ENCODE measurements at regions not wholly inside any gene's neighbourhood (a gene's known extent, or its start where the extent isn't known, plus 50 kb on each side); places are given as distances from the start of the nearest gene placed in this dataset.

DNA sequence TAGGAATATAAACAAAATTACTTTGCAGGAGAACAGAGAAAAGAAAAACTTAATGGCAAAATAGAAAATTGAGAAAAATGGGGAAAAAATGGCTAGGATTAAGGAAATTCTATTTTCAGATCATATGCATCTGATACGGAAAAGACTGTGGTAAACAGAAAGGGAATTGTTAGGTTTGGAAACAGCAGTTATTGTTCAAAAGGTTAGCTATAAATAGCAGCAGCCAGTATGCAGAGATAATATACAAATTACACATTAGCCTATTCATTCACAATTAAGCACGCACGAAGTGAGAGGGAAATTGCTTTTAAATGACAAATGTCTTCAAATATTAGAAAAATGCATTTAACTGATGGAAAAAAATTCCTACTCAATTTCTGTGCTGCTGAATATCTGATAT lies 224.1 kb upstream of the FAM3C start:
- TF ChIP-seq, protein P1, sequence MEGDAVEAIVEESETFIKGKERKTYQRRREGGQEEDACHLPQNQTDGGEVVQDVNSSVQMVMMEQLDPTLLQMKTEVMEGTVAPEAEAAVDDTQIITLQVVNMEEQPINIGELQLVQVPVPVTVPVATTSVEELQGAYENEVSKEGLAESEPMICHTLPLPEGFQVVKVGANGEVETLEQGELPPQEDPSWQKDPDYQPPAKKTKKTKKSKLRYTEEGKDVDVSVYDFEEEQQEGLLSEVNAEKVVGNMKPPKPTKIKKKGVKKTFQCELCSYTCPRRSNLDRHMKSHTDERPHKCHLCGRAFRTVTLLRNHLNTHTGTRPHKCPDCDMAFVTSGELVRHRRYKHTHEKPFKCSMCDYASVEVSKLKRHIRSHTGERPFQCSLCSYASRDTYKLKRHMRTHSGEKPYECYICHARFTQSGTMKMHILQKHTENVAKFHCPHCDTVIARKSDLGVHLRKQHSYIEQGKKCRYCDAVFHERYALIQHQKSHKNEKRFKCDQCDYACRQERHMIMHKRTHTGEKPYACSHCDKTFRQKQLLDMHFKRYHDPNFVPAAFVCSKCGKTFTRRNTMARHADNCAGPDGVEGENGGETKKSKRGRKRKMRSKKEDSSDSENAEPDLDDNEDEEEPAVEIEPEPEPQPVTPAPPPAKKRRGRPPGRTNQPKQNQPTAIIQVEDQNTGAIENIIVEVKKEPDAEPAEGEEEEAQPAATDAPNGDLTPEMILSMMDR (IDR thresholded peaks at IDR 0.05) = no peak
- TF ChIP-seq POLR2AphosphoS5 (IDR thresholded peaks at IDR 0.05) (no peak), POLR2A (IDR thresholded peaks at IDR 0.05) (no peak)
